ENCODE measurements at regions not wholly inside any gene's neighbourhood (a gene's known extent, or its start where the extent isn't known, plus 50 kb on each side); places are given as distances from the start of the nearest gene placed in this dataset.

- no peak for TF ChIP-seq POLR2A (IDR thresholded peaks at IDR 0.05; ENCODE audit: low read depth, low read length)
- FAIRE-seq: no peak
- no peak for DNase-seq (ENCODE audit: insufficient read length, low spot score)
Measured at GRCh38 chr5:74225587-74225986, 414.9 kb downstream of the ENC1 start.

GRCh38 chr5:74224331-74224730, 416.2 kb downstream of the ENC1 start:
- no peak for FAIRE-seq
- DNase-seq (ENCODE audit: insufficient read length, low spot score): no peak
- TF ChIP-seq POLR2A (IDR thresholded peaks at IDR 0.05; ENCODE audit: low read depth, low read length): no peak

GRCh38 chr5:74222806-74223205, 417.7 kb downstream of the ENC1 start:
- no peak for TF ChIP-seq POLR2A (IDR thresholded peaks at IDR 0.05; ENCODE audit: low read depth, low read length)
- FAIRE-seq (no peak), DNase-seq (ENCODE audit: insufficient read length, low spot score) (no peak)

GRCh38 chr5:74221413-74221812, 419.1 kb downstream of the ENC1 start:
- FAIRE-seq: no peak
- no peak for TF ChIP-seq POLR2A (IDR thresholded peaks at IDR 0.05; ENCODE audit: low read depth, low read length)
- DNase-seq (ENCODE audit: insufficient read length, low spot score): no peak

DNA sequence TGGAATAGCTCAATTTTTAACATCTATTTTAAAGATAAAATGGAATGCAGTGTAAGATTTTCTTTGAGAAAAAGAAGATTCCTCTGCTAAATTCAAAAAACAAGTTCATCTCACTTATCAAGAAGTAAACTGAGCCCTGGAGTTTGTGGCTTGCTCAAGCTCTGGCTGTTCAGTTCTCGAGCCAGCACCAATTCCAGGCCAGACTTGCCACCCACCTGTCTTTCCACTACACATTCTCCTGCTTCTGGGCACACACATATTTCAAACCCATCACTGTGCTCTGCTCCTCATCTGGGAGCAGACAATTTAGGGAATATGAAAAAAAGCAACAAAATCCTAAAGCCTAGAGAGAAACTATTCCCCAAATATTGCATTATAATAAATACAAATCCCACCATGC, 424.5 kb downstream of the ENC1 start:
- TF ChIP-seq POLR2A (IDR thresholded peaks at IDR 0.05; ENCODE audit: low read depth, low read length): no peak
- DNase-seq (ENCODE audit: insufficient read length, low spot score) (no peak), FAIRE-seq (no peak)

GRCh38 chr5:74212336-74212735, 428.2 kb downstream of the ENC1 start:
- no peak for FAIRE-seq
- TF ChIP-seq POLR2A (IDR thresholded peaks at IDR 0.05; ENCODE audit: low read depth, low read length): no peak
- no peak for DNase-seq (ENCODE audit: insufficient read length, low spot score)

- no peak for DNase-seq (ENCODE audit: insufficient read length, low spot score)
- FAIRE-seq: no peak
- TF ChIP-seq POLR2A (IDR thresholded peaks at IDR 0.05; ENCODE audit: low read depth, low read length): no peak
Measured at GRCh38 chr5:74209571-74209970, 431.0 kb downstream of the ENC1 start.

DNA sequence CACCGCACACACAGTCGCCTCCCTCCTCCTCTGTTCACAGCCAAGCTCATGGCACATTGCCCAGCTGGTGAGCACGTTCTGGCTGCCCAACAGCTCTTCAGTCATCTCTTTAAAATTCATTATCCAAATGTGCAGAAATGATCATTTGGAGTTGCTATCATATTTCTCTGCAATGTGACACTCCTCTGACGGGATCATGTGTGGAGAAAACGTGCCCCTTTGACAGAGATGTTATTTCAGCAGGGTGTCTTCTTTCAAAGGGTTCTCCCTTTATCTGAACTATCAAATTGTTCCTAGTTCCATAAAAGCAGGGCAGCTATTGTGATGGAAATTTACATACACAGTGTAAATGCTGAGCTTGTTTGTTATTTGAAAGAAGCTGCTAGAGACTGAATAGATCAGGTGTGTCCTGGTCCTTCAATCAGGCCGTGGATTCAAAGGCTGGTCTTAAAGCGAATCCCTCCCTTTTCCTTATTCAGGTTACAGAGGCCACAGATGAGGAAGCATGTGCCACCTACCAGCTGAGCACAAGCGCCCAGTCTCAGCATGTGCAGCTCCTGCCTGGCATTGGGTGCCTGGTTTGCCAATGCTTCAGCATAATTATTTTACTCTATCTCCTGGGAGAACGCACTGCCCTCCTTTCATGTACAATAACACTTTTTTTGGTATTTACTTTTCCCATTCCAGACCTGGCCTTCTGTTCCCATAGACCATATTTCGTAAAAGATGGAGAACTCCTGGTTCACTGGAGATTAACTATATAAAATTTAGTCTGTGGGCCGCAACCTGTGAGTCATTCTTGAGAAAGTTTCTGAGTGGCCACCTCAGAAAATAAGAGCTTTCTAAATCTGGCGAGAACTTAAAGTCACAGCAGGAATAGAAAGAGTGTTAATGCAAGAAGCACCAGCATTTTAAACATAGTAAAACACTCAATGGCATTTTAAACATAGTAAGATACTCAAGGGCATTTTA, 433.7 kb downstream of the ENC1 start:
- no peak for FAIRE-seq
- no peak for DNase-seq (ENCODE audit: insufficient read length, low spot score)
- no peak for TF ChIP-seq POLR2A (IDR thresholded peaks at IDR 0.05; ENCODE audit: low read depth, low read length)

DNA sequence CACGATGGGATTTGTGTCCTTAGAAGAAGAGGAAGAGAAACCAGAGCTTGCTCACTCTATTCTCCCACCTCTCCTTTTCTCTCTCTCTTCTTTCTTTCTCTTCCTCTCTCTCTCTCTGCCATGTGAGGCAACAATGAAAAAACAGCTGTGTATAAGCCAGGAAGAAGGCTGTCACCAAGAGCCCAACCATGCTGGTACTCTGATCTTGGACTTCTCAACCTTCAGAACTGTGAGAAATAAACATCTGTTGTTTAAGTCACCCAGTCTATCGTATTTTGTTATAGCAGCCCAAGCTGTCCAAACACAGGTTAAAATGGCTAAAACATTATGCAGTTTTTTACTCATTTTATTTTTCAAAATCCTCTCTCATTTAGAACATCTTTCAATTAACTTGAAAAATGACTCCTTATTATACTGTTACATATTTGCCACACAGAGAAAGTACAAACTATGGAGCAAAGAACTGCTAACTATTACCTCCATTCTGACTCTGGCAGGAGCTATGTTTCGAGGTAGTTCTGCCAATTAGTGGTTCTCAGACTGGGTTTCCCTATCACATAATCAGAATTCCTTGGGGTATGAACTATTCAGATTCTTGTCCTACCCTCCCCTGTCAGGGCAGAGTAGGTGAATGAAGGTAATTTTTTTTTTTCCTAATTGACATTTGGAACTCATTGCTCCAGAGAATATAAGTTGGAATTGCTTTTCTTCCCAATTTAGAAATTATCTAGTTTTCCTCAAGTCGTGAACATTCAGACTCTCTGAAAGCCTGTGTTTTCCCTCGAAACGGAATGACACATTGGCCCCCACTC, 434.6 kb downstream of the ENC1 start:
- DNase-seq (ENCODE audit: insufficient read length, low spot score) (no peak), FAIRE-seq (no peak)
- TF ChIP-seq POLR2A (IDR thresholded peaks at IDR 0.05; ENCODE audit: low read depth, low read length): no peak

- no peak for FAIRE-seq
- no peak for TF ChIP-seq POLR2A (IDR thresholded peaks at IDR 0.05; ENCODE audit: low read depth, low read length)
- DNase-seq (ENCODE audit: insufficient read length, low spot score): peak; percentile 26
Measured at GRCh38 chr5:74201334-74202081, 439.0 kb downstream of the ENC1 start.

DNA sequence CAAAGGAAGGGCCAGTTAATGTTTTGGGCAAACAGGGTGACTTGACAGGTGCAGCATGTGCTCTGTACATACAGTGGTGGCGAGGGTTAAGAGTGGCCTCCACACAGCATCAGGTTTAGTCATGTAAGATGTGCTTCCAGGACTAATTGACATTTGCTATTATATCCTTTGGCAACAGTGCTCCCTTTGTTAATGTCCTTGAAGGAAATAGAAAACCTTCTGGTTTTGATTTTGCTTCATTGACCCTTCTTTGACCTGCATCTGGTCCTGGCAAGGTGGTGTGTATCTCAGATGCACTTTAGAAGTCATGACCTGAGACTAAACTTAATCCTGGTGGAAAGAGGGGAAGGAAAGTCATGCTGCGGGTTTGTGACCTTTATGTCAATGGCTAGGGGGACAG, 440.0 kb downstream of the ENC1 start:
- FAIRE-seq (no peak), DNase-seq (ENCODE audit: insufficient read length, low spot score) (no peak)
- no peak for TF ChIP-seq POLR2A (IDR thresholded peaks at IDR 0.05; ENCODE audit: low read depth, low read length)

DNA sequence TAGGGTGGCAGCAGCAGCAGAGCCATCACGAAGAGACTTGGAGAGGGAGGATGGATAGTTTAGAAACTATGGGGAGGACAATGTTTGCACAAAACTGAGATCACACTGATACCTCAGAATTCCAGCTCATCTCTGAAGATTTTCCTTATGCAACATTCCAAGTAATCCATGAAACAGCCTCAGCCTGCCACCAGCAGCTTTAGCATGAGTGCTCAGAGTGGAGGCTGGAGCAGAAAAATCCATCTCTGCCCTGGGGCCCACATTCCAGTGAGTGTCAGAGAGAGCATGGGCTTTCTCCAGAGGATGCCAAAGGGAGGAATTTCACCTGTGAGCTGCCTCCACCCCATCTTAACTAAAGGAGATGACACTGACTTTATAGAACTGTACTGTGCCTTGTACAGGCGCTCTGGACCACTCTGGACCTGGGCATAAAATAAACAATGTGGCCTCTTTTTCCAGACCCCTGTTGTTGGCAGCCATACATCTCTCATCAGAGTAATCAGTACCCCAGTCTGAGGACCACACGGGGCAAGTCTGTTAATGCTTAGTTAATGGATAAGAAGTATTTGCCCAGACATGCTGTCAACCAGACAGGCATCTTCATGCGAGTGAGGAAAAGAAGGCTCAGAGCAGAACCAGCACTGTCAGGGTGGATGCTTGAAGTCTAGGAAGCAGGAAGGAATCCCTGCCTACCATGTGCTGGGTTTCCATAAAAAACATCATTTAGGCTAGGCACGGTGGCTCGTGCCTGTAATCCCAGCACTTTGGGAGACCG, 440.9 kb downstream of the ENC1 start:
- FAIRE-seq (no peak), DNase-seq (ENCODE audit: insufficient read length, low spot score) (no peak)
- TF ChIP-seq POLR2A (IDR thresholded peaks at IDR 0.05; ENCODE audit: low read depth, low read length): no peak

DNA sequence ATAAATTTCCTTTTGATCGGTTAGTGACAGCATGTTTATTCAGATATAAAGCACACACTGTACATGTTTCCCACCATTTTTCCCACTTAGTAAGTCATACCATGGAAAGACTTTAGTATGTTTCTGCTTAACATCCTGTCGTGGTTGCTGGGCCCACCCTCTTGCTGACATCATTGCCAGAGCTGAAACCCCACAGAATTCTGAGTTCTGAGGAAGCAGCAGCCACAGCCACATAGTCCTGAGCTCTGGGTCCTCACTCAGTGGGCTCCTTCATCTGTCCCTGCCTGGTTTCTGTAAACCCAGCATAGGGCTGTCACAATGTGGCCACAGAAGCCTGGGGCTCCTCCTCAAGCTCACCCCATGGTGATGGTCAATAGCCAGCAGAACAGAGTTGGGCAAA, 441.5 kb downstream of the ENC1 start:
- no peak for FAIRE-seq
- no peak for DNase-seq (ENCODE audit: insufficient read length, low spot score)
- no peak for TF ChIP-seq POLR2A (IDR thresholded peaks at IDR 0.05; ENCODE audit: low read depth, low read length)
